HG03457 (cell line): ENCODE measurements at regions not wholly inside any gene's neighbourhood (a gene's known extent, or its start where the extent isn't known, plus 50 kb on each side); places are given as distances from the start of the nearest gene placed in this dataset.
"Not testable (repeated sequence)": the region's sequence is repeated elsewhere in the genome, so short reads cannot be mapped to it uniquely, and the experiment has no call there.

Source experiments
- ATAC-seq: cut with Tn5 transposase; IDR thresholded peaks from one replicate; pipeline ENCODE4 v1.9.1; 2021; ENCODE audit warnings: moderate number of reproducible peaks; ENCODE audit not compliant: unreplicated experiment

DNA sequence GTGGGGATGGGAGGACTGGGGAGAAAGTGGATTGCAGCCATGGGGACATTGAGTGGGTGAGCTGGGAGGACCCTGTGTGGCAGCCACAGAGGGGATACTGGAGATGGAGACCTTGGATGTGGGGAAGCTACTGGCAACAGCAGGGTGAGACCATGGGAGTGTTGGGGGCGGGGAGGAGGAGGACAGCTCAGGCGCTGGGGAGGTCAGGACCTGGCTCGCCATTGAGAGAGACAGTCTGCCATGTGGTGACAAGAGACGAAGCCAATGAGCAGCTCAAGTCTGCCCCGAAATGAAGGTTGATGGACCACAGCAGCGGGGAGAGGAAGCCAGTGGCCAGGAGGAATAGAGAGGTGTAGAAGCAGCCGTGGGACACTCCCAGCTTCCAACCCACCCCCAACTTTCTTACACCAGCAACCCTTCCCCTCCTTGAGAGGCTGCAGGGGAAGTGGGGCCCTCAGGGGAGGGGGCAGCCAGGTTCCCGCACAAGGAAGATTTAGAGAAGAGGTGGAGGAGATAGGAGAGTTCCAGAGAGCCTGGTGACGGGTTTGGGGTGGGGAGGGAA, 118.1 kb downstream of the ASB7 start:
- ATAC-seq = no peak

DNA sequence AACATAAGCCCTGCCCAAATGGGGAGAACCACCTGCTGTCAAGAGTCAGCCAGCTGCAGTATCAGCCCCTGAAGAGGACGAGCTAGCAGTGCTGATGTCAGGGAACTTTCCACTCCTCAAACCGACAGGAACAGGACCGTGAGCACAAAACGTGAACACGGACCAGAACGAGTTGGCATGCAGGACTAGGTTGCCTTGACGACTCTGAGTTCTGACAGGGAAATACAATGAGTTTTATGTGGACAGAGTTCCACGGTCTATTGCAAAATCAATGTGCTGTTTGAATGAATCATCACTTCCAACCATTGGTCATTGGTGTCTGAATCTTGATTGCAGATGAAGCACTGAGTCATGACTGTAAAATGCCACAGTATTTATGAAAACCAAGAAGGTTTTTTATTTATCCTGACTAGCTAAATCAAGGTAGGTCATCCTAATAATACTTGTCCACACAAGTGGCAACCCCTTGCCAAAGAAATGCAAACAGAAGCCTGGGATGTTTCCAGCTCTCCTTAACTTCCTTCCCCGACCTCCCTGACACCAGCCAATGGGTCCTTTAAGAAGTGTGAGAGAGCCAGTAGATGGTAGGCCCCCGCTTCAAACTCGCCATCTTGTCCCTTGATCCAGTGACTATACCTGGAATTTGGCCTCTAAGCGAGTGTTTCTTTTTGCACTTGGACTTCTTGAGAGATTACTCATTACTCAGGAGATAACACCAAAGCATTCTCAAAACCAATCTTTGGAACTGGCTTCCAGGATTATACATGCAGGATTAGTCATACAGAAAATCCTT, 119.6 kb downstream of the ASB7 start:
- ATAC-seq = no peak

DNA sequence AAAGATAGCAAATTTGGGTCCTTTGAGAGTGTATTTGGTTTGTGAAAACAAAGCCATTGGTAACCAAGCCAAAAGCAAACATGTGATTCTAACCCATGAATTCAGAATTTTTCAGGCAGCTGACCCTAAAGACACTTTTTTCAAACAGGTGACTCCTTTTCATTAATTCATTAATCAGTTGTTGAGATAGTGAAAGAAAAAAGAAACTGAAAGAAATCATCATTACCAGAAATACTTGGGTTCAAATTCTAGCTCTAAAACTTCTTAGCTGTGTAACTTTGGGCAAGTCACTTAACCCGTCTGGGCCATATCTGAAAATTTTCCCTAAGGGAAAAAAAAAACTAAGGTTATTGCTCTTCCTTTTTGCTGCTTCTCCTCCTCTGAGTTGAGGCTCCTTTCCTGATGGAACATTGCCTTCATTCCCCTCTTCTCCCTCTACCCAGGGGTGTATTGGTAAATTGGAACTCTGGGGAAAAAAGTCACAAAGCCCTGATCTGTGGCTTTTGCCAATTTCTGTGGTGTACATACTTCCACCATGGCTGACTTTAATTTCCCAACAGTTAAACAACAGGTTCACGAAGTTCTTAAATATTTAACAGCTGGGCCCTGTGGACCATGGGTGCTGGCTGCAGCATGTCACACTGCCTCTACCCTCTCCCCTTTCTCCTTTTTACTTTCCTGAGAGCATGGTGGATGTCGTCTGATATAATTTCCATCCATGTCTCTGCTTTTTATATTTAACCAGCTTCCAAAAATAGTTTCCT, 120.3 kb downstream of the ASB7 start:
- ATAC-seq = no peak

DNA sequence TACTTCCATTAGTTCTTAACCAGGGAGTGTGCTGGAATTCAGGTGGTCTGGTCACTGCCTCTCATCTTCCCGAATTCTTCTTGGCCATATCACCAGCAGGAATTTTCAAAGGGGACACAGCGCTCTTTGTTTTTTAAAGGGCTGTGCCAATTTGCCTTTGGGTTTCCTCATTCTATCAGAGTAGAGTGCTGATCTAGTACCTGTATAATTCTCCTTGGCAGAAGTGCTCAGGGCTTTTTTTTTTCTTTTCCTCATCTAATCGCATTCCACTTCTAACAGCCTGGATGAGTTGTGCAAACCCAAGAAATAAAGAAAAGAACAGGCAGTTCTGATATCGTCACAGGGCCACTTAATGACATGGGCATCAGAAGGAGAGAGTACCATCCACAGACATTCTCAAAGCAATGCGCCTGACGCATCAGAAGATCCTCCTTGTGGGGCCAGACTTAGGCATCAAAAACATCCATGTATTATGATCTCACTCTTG, 121.0 kb downstream of the ASB7 start:
- no peak for ATAC-seq

DNA sequence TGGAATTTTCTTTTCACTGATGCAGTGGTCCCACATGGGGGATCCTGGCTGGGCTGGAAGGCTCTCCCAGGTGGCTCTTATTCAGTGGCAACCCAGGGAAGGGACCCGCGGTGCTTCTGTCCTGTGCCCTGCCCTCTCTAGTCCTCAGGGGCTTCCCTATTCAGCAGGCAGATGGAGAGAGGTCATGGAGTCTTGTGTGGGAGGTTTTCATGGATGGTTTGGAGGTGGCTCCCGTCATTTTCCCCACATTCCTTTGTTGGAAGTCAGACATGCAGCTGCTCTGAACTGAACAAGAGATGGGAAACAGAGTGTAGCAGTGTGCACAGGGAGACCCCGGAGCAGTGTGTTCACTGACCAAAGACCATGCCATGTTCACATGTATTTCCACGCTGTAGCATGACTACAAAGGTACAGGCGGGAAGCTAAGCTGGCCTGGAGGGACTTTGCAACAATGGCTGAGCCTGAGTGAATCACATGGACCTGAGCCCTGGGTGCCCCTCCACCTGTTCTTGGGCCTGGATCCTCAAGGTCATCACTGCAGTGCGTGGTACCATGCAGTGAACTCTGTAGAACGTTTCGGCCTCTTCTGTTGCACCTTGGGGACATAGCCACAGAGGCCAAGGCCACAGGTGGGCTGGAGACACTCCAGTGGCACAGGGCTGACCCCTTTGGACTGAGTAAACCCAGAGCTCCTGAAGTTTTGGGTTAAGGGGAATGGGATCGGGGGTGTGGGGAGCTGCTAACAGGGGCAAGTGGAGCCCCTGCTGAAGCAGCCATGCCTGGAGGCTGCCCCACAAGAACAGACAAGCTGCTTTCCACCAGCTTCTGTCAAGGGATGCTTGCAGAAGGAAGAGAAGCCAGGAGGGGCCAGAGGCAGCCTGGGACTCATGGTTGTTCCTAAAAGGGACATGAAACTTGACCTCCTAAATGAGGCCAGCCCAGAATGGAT, 123.0 kb downstream of the ASB7 start:
- ATAC-seq = no peak

DNA sequence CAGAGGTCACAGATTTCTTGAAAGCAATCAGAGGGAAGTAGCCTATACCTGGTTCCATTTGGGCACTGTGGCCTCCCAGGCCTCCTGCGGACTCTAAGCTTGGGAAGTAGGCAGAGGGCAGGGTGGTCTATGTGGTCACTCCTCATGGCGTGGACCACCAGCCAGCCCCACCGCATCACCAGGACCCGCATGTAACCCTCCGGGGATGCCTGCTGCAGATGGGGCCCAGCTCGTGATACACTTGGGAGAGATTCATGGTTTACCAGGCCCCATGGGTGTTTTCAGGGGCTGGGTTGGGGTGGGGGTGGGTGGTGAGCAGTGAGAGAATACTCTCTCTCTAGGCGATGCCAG, 123.7 kb downstream of the ASB7 start:
- no peak for ATAC-seq

DNA sequence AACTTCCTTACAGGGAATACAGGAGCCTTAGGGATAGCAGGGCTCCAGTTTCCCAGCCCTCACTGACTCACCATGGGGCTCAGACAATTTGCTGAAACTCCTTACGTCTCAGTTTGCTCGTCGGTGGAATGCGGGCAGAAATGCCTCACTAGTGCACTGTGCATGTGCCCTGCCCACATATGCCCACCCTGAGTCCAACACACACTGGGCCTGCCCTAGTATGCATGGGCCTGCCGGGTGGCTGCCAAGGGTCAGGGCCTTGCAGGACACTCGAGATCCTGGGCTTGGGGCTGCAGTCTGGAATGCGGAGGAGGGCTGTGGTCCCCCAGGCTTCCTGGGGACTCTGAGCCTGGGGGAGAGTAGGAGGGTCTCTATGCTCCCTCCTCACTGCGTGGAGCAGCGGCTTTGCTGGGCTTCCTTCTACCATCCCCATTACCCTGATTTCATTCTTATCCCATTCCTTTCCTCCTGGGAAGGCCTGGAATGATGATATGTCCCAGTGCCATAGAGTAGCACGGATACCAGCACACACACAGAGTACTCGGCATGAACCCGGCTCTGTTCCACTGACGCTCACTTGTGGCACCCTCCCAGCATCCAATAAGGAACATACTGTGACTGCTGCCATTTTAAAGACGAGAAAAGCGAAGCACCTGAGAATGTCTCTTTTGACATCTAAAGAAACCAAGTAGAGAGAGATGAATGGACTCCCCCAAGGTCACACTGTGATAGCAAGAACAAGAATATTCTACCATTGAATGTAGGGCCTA, 124.2 kb downstream of the ASB7 start:
- no peak for ATAC-seq

DNA sequence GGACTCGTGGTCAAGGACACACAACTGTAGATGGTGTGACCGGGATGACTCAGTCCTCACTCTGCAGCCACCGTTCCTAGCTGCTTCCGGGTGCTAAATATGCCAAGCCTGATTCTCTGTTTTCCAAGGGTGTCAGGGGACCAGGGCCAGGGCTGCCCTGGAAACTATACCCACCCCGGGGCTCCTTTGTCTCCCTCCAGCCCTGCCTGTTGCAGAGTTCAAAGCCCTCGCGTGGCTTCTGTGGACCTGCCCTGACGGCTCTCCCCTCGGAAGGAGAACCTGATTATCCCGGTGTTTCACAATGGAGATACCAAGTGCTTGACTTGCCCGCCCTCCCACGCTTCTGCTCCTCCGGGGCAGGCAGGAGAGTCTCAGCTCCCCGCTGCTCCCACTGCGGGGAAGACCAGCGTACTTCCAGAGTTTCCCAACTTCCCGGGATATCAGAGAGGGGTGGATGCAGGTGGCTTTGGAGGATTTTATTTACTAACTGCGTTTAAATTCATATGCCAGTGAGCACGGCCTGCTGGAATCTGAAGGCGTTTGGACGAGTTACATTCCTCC, 125.0 kb downstream of the ASB7 start:
- ATAC-seq = no peak

DNA sequence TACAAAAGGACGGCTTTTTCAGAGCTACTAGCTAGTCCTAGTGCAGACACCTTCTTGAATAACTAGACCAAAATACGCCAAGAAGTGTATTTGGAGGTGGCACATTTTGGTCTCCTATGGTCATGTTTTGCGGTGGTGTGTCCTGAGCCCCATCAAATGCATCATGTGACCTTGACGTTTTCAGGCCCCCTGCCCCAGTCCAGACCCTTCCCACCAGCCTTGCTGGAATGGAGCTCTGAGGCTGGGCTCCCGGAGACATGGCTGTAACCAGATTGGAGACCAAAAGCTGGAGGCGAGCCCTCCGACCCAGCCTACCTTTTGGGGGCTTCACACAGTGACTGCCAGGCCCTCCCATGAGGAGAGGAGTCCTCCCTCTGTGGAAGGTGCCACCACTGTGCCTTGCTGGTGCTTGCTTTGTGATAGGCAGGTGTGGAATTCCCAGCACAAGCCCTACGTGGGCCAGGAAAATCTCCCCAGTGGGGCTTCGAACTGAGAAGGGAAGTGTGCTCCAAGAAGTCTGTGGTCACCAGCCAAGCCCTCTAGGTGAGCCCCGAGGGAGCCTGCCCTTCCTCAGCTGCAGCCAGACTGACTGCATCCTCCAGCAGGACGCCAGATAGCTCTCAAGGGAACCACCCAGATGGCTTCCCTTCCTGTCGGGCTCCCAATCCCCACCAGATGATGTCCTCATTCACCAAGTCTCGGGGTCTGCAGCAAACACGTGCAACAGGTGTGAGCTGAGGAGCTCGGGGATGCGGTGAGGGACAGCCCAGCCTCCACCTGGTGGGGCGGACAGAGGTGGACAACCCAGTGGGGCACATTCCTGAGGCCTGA, 126.2 kb downstream of the ASB7 start:
- ATAC-seq = no peak

DNA sequence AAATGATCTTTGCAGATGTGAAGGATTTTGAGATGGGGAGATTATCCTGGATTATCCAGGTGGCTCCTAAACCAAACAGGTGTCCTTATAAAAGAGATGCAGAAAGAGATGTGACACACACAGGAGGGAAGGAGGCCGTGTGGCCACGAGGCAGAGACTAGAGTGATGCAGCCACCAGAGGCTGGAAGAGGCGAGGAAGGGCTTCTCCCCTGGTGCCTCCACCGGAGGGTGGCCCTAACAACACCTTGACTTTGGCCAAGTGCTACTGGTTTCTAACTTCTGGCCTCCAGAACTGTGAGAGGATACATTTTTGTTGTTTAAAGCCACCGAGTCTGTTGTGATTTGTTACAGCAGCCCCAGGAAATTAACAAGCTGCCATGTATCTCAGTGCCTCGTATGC, 127.1 kb downstream of the ASB7 start:
- ATAC-seq = no peak

DNA sequence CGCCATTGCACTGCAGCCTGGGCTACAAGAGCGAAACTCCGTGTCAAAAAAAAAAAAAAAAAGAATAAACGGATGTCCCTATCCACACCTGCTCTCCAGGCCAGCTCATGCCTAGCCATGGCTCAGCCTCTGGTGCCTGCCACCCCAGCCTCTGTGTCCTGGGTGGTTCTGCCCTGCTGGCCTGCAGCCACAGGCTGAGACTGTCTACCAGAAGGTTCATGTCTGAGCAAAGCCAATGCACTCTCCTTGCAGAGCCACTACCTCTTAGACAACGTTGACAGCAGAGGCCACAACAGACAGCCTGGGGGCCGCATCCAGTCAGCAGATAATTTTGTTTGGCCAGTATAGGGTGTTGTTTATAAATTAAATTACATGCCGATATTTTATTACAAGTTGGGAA, 127.7 kb downstream of the ASB7 start:
- no peak for ATAC-seq

DNA sequence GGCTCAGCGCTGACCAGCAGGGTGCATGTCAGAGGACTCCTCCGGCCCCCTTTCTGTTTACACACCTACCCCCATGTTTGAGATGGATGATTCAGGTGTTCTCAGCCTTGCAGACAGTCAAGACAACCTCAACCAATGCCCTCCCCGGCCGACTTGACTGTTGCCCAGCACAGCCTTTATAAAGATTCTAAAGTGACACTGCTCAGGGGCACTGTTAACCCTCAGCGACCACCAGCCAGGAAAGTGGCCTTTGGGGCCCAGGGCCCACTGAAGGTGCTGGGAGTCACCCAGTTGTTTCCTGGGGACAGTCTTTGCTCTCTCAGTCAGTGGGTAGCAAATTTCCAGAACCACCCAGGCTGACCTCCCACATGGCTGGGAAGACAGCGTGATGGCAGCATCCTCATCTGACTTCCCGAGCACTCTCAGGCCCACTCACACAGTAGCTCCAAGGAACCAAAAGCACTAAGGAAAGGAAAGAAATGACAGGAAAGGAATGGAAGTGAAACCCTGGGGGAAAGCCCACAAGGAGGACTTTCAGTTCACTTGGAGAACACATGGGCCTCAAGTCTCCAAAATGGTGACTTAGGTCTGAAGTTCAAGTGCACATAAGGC, 128.4 kb downstream of the ASB7 start:
- ATAC-seq = no peak

DNA sequence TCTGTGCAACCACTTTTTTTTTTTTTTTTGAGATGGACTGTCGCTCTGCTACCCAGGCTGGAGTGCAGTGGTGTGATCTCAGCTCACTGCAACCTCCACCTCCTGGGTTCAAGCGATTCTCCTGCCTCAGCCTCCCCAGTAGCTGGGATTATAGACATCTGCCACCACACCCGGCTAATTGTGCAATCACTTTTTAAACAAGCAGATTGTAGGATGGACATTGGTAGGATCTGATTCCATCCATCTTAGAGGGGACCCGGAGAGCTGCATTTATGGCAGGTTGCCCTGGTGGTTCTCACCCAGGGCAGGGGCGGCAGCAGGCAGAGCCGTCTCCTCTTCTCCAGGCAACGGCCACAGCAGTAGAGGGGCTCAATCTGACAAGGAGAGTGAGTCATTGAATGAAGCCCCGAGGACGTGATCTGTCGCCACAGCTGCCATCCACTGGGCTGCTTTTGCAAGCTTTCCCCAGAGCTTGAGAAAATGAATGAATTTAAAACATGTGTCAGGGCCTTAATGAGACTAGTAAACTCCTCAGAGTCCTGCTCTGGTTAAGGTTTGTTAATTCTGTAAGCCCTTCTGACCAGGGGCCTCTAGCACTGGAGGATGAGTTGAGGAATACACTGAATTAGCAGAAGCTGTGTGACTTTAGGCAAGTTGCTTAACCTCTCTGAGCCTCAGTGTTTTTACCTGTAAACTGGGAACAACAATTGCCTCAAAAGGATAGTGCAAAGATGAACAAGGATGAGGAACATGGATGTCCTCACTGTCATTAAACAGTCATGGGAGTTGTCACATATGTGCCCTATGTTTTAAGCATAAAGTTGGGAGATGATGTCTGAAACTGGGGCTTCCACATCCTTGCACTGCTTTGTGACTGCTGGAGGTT, 129.1 kb downstream of the ASB7 start:
- ATAC-seq = no peak

DNA sequence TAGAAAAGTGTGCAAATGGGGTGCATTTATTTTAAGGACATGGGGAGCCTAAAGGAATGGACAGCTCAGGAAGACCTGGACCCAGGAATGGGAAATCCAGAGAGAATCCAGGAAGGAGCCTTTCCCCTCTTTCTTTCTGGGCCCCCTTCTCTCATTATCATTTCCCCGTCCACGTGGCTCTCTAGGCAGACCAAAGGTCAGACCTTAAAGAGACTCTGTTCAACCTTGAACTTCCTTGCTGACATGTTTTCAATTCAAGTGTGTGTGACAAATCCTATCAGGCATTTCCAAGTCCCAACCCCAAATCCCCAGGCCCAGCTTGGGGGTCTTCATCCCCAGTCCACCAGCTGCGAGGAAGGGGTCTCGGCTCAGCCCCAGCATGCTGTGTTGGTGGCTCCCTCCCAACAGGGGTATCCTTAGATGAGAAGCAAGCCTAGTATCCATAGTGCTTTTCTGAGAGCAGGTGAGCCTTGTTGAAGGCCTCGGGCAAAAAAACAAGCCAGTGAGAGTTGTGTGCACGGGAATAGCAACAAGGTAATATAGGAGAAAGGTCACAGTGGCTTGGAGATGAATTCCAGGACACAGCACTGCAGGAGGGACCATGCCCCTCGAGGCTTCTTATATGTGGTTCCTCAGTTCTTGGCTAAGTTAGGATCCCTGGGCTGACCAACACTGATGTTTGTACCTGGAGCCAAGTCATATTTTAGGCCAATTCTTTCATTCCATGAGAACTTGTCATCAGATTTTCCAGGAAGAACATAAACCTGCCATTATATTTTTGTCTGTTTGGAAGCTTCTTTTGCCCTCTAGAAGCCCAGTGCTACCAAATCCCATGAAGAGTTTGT, 130.0 kb downstream of the ASB7 start:
- no peak for ATAC-seq

DNA sequence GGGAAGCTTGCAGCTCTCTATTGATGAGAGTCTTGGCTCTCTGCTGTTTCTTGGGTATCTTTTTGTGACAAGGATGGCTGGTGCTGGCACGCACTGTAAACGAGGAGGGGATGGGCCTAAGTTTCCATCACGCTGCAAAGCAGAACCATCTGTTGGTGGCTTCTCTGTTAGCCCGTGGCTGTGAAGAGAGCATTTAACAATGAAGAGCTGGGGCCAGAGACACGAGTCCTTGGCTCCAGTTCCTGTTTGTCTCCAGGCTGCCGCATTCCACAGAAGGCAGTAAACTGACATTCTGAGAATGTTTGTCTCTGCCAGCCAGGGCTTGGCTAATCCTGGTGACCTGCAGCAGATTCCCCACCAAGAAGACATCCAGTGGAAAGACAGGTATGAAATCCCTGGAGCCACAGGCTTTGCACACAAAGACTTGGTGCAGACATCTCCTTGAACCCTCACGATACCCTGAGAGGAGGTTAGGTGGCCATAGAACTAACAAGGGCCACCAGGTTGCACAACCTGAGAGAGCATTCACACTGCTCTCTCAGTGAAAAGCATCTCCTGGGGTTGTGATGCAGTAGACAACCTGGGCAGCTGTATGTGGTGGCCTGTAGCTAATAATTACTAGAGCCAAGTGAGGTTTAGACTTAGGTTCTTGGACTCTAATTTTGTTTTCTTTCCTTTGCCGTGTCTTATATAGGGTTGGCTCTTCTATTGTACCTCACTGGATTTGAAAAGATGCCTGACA, 130.9 kb downstream of the ASB7 start:
- no peak for ATAC-seq

DNA sequence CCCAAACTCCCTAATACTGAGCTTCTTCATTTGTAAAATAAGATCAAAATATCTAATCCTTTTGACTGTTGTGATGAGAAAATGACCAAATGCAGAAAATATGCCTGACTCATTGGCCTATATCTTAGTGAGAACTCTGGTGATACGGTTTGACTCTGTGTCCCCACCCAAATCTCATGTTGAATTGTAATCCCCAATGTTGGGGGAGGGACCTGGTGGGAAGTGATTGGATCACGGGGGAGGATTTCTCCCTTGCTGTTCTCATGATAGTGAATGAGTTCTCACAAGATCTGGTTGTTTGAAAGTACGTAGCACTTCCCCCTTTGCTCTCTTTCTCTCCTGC, 131.4 kb downstream of the ASB7 start:
- not testable (repeated sequence) for ATAC-seq
